ENCODE measurements at regions not wholly inside any gene's neighbourhood (a gene's known extent, or its start where the extent isn't known, plus 50 kb on each side); places are given as distances from the start of the nearest gene placed in this dataset.

- H3K9ac ChIP-seq (ENCODE audit: low read length) = no peak overlapping the region
- no peaks in the 10 kb centered on the region for H3K27me3 ChIP-seq (ENCODE audit: low read length)
- TF ChIP-seq CTCF (IDR thresholded peaks at IDR 0.05; ENCODE audit: insufficient read depth, low read length, poor library complexity, severe bottlenecking) (no peak), EZH2phosphoT487 (conservative IDR thresholded peaks at IDR 0.05; ENCODE audit: low read length) (no peak)
These were observed 397.6 kb upstream of the IRX4 start for GRCh38 chr5:2280318-2280717.

GRCh38 chr5:2278825-2279456 lies 396.2 kb upstream of the IRX4 start:
- Histone ChIP-seq H3K79me2 (ENCODE audit: insufficient read depth, low read length) (no peaks in the 10 kb centered on the region), H3K9me2 (replicated peaks; ENCODE audit: insufficient read depth, low read length) (no peaks in the 10 kb centered on the region), H3K27ac (ENCODE audit: low read depth, low read length) (no peak overlapping the region), H3F3A (ENCODE audit: insufficient read depth) (no peaks in the 10 kb centered on the region), H3K4me3 (ENCODE audit: insufficient read depth, low read length, poor library complexity, severe bottlenecking) (no peak overlapping the region), H3K27me3 (ENCODE audit: low read length) (no peaks in the 10 kb centered on the region), H3K36me3 (ENCODE audit: low read length) (no peaks in the 10 kb centered on the region), H3K9ac (ENCODE audit: low read length) (no peak overlapping the region), H3K4me2 (ENCODE audit: low read depth, low read length, poor library complexity, severe bottlenecking) (no peak overlapping the region), H2AFZ (ENCODE audit: low read depth, low read length, severe bottlenecking) (no peak overlapping the region), H4K20me1 (ENCODE audit: low read depth, low read length) (no peaks in the 10 kb centered on the region), H3K9me3 (ENCODE audit: insufficient read depth, low read length) (no peaks in the 10 kb centered on the region)
- TF ChIP-seq CTCF (IDR thresholded peaks at IDR 0.05; ENCODE audit: insufficient read depth, low read length, poor library complexity, severe bottlenecking) (no peak), EZH2phosphoT487 (conservative IDR thresholded peaks at IDR 0.05; ENCODE audit: low read length) (no peak)

More at GRCh38 chr5:2280318-2280717, 397.6 kb upstream of the IRX4 start:
- Histone ChIP-seq H3K27ac (ENCODE audit: low read depth, low read length) (no peak overlapping the region), H3K79me2 (ENCODE audit: insufficient read depth, low read length) (no peaks in the 10 kb centered on the region), H3K36me3 (ENCODE audit: low read length) (no peaks in the 10 kb centered on the region), H3K9me2 (replicated peaks; ENCODE audit: insufficient read depth, low read length) (no peaks in the 10 kb centered on the region), H4K20me1 (ENCODE audit: low read depth, low read length) (no peaks in the 10 kb centered on the region), H3F3A (ENCODE audit: insufficient read depth) (no peaks in the 10 kb centered on the region), H2AFZ (ENCODE audit: low read depth, low read length, severe bottlenecking) (no peak overlapping the region), H3K4me2 (ENCODE audit: low read depth, low read length, poor library complexity, severe bottlenecking) (no peak overlapping the region), H3K9me3 (ENCODE audit: insufficient read depth, low read length) (no peaks in the 10 kb centered on the region), H3K4me3 (ENCODE audit: insufficient read depth, low read length, poor library complexity, severe bottlenecking) (no peak overlapping the region)

GRCh38 chr5:2277886-2278285 lies 395.2 kb upstream of the IRX4 start:
- H3K9me3 ChIP-seq (ENCODE audit: insufficient read depth, low read length) = no peaks in the 10 kb centered on the region
- TF ChIP-seq CTCF (IDR thresholded peaks at IDR 0.05; ENCODE audit: insufficient read depth, low read length, poor library complexity, severe bottlenecking) (no peak), EZH2phosphoT487 (conservative IDR thresholded peaks at IDR 0.05; ENCODE audit: low read length) (no peak)
- H3K4me3 ChIP-seq (ENCODE audit: insufficient read depth, low read length, poor library complexity, severe bottlenecking) = no peak overlapping the region
- H3K27ac ChIP-seq (ENCODE audit: low read depth, low read length) = no peak overlapping the region
- no peak overlapping the region for H3K9ac ChIP-seq (ENCODE audit: low read length)
- H3K4me2 ChIP-seq (ENCODE audit: low read depth, low read length, poor library complexity, severe bottlenecking) = no peak overlapping the region
- no peaks in the 10 kb centered on the region for H4K20me1 ChIP-seq (ENCODE audit: low read depth, low read length)
- no peaks in the 10 kb centered on the region for H3K36me3 ChIP-seq (ENCODE audit: low read length)
- no peak overlapping the region for H2AFZ ChIP-seq (ENCODE audit: low read depth, low read length, severe bottlenecking)
- no peaks in the 10 kb centered on the region for H3K79me2 ChIP-seq (ENCODE audit: insufficient read depth, low read length)
- H3F3A ChIP-seq (ENCODE audit: insufficient read depth) = no peaks in the 10 kb centered on the region
- H3K9me2 ChIP-seq (replicated peaks; ENCODE audit: insufficient read depth, low read length) = no peaks in the 10 kb centered on the region
- H3K27me3 ChIP-seq (ENCODE audit: low read length) = no peaks in the 10 kb centered on the region
